ENCODE measurements at regions not wholly inside any gene's neighbourhood (a gene's known extent, or its start where the extent isn't known, plus 50 kb on each side); places are given as distances from the start of the nearest gene placed in this dataset.

DNA sequence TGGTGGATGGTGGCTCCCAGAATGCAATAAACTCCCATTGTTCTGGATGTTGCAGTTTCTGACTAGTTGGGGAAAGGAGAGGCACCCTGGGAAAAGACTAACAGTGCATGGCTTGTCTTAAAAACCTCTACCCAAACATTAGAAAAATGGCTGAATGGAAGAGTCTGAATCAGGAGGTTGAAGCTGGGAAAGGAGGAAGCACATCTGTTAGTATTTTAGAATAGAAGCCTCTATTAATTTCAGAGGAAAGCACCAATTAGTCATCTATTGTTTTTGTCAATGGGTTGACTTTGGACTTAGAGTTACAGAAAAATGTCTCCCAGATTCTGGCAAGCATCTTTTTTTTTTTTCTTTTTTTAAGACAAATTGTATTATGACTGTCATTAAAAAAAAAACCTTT lies 56.1 kb upstream of the ELMO1 start:
- H3K27ac Mint-ChIP-seq = no peak overlapping the region
- H3K4me1 Mint-ChIP-seq = no peaks in the 10 kb centered on the region
- no peaks in the 10 kb centered on the region for H3K36me3 ChIP-seq (ENCODE audit: control insufficient read depth in 2 of 3, insufficient read depth in 3 of 3, low read length in 3 of 3)
- intact Hi-C loops (cut with micrococcal nuclease) = loop anchor here in 1 of 2 donors (5.0 kb wide), 1 partner anchor 148 kb away; no protein-coding TSS in a partner anchor
- no peak overlapping the region for H3K4me3 Mint-ChIP-seq
- POLR2A ChIA-PET = no interaction called here
- H3K27me3 ChIP-seq (ENCODE audit: control insufficient read depth in 2 of 2, insufficient read depth in 2 of 2, low read length in 2 of 2) = no peaks in the 10 kb centered on the region
- no peaks in the 10 kb centered on the region for H3K9me3 ChIP-seq (ENCODE audit: control insufficient read depth in 2 of 3, low read length in 3 of 3)
- no peak overlapping the region for H3K4me3 ChIP-seq (ENCODE audit: low read length)
- no peaks in the 10 kb centered on the region for H3K36me3 Mint-ChIP-seq
- no peak overlapping the region for H3K27ac ChIP-seq (ENCODE audit: low read depth, low read length)
- DNase-seq (no peak), ATAC-seq (no peak)
- H3K9me3 Mint-ChIP-seq = no peaks in the 10 kb centered on the region
- no peaks in the 10 kb centered on the region for H3K4me1 ChIP-seq (ENCODE audit: control insufficient read depth in 2 of 2, insufficient read depth in 2 of 2, low read length in 2 of 2)
- CTCF ChIA-PET = interaction anchor here (0.8 to 1.6 kb wide), 4 partner anchors 9 to 198 kb away, joined by 3 to 7 read pairs (median 4); no protein-coding TSS in a partner anchor
- H3K27me3 Mint-ChIP-seq = peaks cover 0 to 44% (median 13%) of the 10 kb centered on the region in 5 donors

DNA sequence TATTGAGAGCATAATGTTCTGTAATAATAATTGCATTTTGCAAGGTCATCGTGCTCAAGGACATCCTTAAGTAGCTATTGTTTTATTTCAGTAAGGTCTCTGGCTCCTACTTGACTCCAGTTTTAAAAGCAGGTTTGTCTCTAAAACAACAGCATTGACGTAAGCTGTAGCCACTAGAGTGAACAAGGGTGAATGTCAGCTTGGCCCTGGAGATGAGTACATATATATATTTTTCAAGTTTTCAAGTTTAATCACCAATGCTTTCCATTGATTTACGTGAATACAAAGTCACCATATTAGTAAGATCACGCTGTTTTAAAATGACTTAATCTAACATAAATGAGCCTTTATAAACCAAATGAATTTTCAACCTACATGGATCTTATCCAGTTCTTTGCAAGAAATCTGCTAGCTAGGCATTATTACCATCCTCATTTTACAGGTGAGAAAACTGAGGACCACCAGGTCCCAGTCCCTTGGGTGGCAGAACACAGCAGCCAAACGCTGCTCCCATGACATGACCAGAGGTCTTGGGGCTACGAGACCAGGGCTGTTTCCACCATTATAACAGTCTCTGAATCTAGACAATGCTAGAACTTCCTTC lies 57.2 kb upstream of the ELMO1 start:
- no peak overlapping the region for H3K4me3 Mint-ChIP-seq
- no peaks in the 10 kb centered on the region for H3K9me3 Mint-ChIP-seq
- peaks cover 0 to 48% (median 13%) of the 10 kb centered on the region in 5 donors for H3K27me3 Mint-ChIP-seq
- intact Hi-C loops (cut with micrococcal nuclease) = no loop called here
- Histone ChIP-seq H3K27ac (ENCODE audit: low read depth, low read length) (no peak overlapping the region), H3K4me1 (ENCODE audit: control insufficient read depth in 2 of 2, insufficient read depth in 2 of 2, low read length in 2 of 2) (no peaks in the 10 kb centered on the region), H3K4me3 (ENCODE audit: low read length) (no peak overlapping the region), H3K36me3 (ENCODE audit: control insufficient read depth in 2 of 3, insufficient read depth in 3 of 3, low read length in 3 of 3) (no peaks in the 10 kb centered on the region), H3K27me3 (ENCODE audit: control insufficient read depth in 2 of 2, insufficient read depth in 2 of 2, low read length in 2 of 2) (no peaks in the 10 kb centered on the region), H3K9me3 (ENCODE audit: control insufficient read depth in 2 of 3, low read length in 3 of 3) (no peaks in the 10 kb centered on the region)
- H3K4me1 Mint-ChIP-seq = no peaks in the 10 kb centered on the region
- H3K36me3 Mint-ChIP-seq = no peaks in the 10 kb centered on the region
- no peak overlapping the region for H3K27ac Mint-ChIP-seq
- CTCF ChIA-PET = interaction anchor here (0.6 to 1.0 kb wide), 5 partner anchors 9 to 298 kb away, joined by 3 read pairs; no protein-coding TSS in a partner anchor
- ATAC-seq (no peak), DNase-seq (no peak)
- POLR2A ChIA-PET = no interaction called here

DNA sequence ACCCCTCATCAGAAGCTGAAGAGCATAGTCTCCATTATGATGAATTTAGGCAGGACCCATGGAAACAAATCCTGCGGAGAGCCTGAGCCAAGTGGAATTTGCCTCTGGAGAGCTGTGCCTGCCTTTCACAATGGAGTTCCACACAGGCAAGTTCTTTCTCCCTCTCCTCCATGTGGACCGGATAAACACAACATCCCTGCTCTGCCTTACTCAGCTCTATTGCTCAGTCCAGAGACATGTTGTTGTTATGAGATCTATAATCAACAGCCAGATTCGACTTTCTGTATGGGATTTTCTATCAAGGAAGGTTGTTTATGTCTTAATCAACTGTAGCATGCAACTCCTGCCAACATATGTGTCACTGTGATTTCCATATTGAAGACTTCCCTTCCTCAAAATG lies 59.5 kb upstream of the ELMO1 start:
- Histone ChIP-seq H3K4me1 (ENCODE audit: control insufficient read depth in 2 of 2, insufficient read depth in 2 of 2, low read length in 2 of 2) (no peaks in the 10 kb centered on the region), H3K36me3 (ENCODE audit: control insufficient read depth in 2 of 3, insufficient read depth in 3 of 3, low read length in 3 of 3) (no peaks in the 10 kb centered on the region), H3K27me3 (ENCODE audit: control insufficient read depth in 2 of 2, insufficient read depth in 2 of 2, low read length in 2 of 2) (no peaks in the 10 kb centered on the region), H3K27ac (ENCODE audit: low read depth, low read length) (no peak overlapping the region), H3K4me3 (ENCODE audit: low read length) (no peak overlapping the region), H3K9me3 (ENCODE audit: control insufficient read depth in 2 of 3, low read length in 3 of 3) (no peaks in the 10 kb centered on the region)
- intact Hi-C loops (cut with micrococcal nuclease) = no loop called here
- peaks cover 0 to 57% (median 13%) of the 10 kb centered on the region in 5 donors for H3K27me3 Mint-ChIP-seq
- H3K9me3 Mint-ChIP-seq = no peaks in the 10 kb centered on the region
- ATAC-seq = no peak
- DNase-seq = no peak
- no peak overlapping the region for H3K27ac Mint-ChIP-seq
- H3K4me3 Mint-ChIP-seq = no peak overlapping the region
- ChIA-PET CTCF (interaction anchor here (0.7 to 2.3 kb wide), 3 partner anchors 139 to 273 kb away, joined by 3 to 10 read pairs (median 4); no protein-coding TSS in a partner anchor), POLR2A (interaction anchor here (0.9 kb wide), 1 partner anchor 222 kb away, joined by 3 read pairs; no protein-coding TSS in a partner anchor)
- no peaks in the 10 kb centered on the region for H3K36me3 Mint-ChIP-seq
- no peaks in the 10 kb centered on the region for H3K4me1 Mint-ChIP-seq

DNA sequence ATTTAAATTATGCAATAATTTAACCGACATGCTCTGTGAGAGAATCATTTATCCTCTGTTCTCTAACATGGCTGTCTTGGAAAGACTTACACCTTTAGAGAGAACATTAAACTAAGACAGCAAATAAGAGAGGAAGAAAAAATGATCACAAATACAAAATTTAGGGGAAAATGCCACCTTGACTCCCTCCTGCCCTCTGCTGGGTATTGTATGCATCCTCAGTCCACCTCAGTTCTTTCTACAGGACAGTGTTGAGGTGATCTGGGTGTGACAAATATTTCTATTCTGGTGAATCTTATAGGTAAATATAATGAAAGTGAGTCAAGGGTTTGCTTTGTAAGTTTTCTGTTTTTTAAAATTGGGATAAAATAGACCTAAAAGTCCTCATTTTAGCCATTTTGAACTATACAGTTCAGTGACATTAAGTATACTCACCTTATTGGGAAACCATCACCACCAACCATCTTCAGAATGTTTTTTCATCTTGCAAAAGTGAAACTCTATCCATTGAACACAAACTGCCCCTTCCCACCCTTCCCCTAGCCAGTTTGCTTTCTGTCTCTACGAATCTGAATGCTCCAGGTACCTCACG lies 61.5 kb upstream of the ELMO1 start:
- Mint-ChIP-seq H3K4me3 (no peak overlapping the region), H3K27me3 (peaks cover 0 to 49% (median 16%) of the 10 kb centered on the region in 5 donors), H3K9me3 (no peaks in the 10 kb centered on the region), H3K4me1 (no peaks in the 10 kb centered on the region), H3K36me3 (no peaks in the 10 kb centered on the region), H3K27ac (no peak overlapping the region)
- no peak overlapping the region for H3K27ac ChIP-seq (ENCODE audit: low read depth, low read length)
- DNase-seq (peak in 6 of 9 donors; percentile 10 to 41 (median 34)), ATAC-seq (peak; percentile 69)
- no peaks in the 10 kb centered on the region for H3K4me1 ChIP-seq (ENCODE audit: control insufficient read depth in 2 of 2, insufficient read depth in 2 of 2, low read length in 2 of 2)
- intact Hi-C loops (cut with micrococcal nuclease) = loop anchor here (1.0 to 5.0 kb wide), 6 partner anchors 158 to 323 kb away; no protein-coding TSS in a partner anchor
- no peak overlapping the region for H3K4me3 ChIP-seq (ENCODE audit: low read length)
- no peaks in the 10 kb centered on the region for H3K36me3 ChIP-seq (ENCODE audit: control insufficient read depth in 2 of 3, insufficient read depth in 3 of 3, low read length in 3 of 3)
- ChIA-PET CTCF (interaction anchor here (0.6 to 0.7 kb wide), 2 partner anchors 17 to 209 kb away, joined by 3 to 5 read pairs; no protein-coding TSS in a partner anchor), POLR2A (no interaction called here)
- no peaks in the 10 kb centered on the region for H3K9me3 ChIP-seq (ENCODE audit: control insufficient read depth in 2 of 3, low read length in 3 of 3)
- H3K27me3 ChIP-seq (ENCODE audit: control insufficient read depth in 2 of 2, insufficient read depth in 2 of 2, low read length in 2 of 2) = no peaks in the 10 kb centered on the region

DNA sequence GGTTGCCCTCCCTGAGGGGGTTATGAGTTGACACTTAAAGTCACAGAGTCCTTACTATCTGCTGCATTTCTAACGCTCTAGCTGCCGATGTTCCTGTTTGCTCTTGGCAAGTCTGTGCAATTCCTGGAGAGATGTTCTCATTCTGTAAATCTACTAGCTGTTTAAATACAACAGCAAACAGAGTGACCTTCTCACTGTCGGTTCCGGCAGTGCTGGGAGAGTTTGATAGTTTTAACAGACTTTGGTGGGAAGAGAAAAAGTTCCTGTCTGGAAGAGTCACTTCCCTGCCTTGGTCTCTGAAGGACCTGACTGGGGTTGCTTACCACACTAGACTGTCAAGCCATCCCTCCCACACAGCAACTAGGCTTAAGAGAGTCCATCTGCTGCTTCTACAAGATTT lies 63.3 kb upstream of the ELMO1 start:
- Histone ChIP-seq H3K27me3 (ENCODE audit: control insufficient read depth in 2 of 2, insufficient read depth in 2 of 2, low read length in 2 of 2) (no peaks in the 10 kb centered on the region), H3K4me3 (ENCODE audit: low read length) (no peak overlapping the region), H3K4me1 (ENCODE audit: control insufficient read depth in 2 of 2, insufficient read depth in 2 of 2, low read length in 2 of 2) (no peaks in the 10 kb centered on the region), H3K9me3 (ENCODE audit: control insufficient read depth in 2 of 3, low read length in 3 of 3) (no peaks in the 10 kb centered on the region), H3K27ac (ENCODE audit: low read depth, low read length) (no peak overlapping the region), H3K36me3 (ENCODE audit: control insufficient read depth in 2 of 3, insufficient read depth in 3 of 3, low read length in 3 of 3) (no peaks in the 10 kb centered on the region)
- Mint-ChIP-seq H3K27me3 (peaks cover 0 to 44% (median 15%) of the 10 kb centered on the region in 5 donors), H3K4me3 (no peak overlapping the region), H3K9me3 (no peaks in the 10 kb centered on the region), H3K27ac (no peak overlapping the region), H3K36me3 (no peaks in the 10 kb centered on the region), H3K4me1 (no peaks in the 10 kb centered on the region)
- POLR2A ChIA-PET = no interaction called here
- DNase-seq (no peak), ATAC-seq (no peak)
- intact Hi-C loops (cut with micrococcal nuclease) = loop anchor here (2.0 to 5.0 kb wide), 3 partner anchors 160 to 321 kb away; no protein-coding TSS in a partner anchor
- CTCF ChIA-PET = no interaction called here

DNA sequence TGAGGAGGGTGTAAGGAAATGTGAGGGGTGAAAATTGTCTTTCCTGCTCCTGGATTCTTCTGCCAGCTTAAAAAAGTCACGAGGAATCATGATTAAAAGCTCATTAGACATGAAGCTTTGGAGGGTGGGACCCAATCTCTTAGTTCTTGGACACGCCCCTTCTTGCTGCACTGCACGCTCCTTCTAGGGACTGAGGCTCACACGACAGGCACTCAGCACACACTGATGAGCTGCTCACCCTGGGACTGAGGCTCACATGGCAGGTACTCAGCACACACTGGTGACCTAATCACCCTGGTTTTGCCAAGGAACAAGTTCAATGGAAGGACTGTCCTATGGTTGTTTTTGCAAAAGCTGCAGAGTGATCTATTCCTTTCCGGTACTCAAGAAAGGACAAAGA lies 65.8 kb upstream of the ELMO1 start:
- H3K4me3 Mint-ChIP-seq = no peak overlapping the region
- Histone ChIP-seq H3K4me1 (ENCODE audit: control insufficient read depth in 2 of 2, insufficient read depth in 2 of 2, low read length in 2 of 2) (no peaks in the 10 kb centered on the region), H3K4me3 (ENCODE audit: low read length) (no peak overlapping the region), H3K27me3 (ENCODE audit: control insufficient read depth in 2 of 2, insufficient read depth in 2 of 2, low read length in 2 of 2) (no peaks in the 10 kb centered on the region), H3K36me3 (ENCODE audit: control insufficient read depth in 2 of 3, insufficient read depth in 3 of 3, low read length in 3 of 3) (no peaks in the 10 kb centered on the region), H3K27ac (ENCODE audit: low read depth, low read length) (no peak overlapping the region), H3K9me3 (ENCODE audit: control insufficient read depth in 2 of 3, low read length in 3 of 3) (no peaks in the 10 kb centered on the region)
- no peak overlapping the region for H3K27ac Mint-ChIP-seq
- intact Hi-C loops (cut with micrococcal nuclease) = loop anchor here in 1 of 2 donors (5.0 kb wide), 2 partner anchors 162 to 318 kb away; no protein-coding TSS in a partner anchor
- H3K9me3 Mint-ChIP-seq = peaks cover 0 to under 1% (median 0%) of the 10 kb centered on the region in 11 donors
- CTCF ChIA-PET = no interaction called here
- no peak for ATAC-seq
- peaks cover 0 to 20% (median under 1%) of the 10 kb centered on the region in 5 donors for H3K27me3 Mint-ChIP-seq
- H3K36me3 Mint-ChIP-seq = no peaks in the 10 kb centered on the region
- no peak for DNase-seq
- no peaks in the 10 kb centered on the region for H3K4me1 Mint-ChIP-seq
- POLR2A ChIA-PET = no interaction called here

Data from naive thymus-derived CD4-positive, alpha-beta T cell (primary cell).